Kidney epithelial cell (primary cell): ENCODE measurements at regions not wholly inside any gene's neighbourhood (a gene's known extent, or its start where the extent isn't known, plus 50 kb on each side); places are given as distances from the start of the nearest gene placed in this dataset.

Experiments
- DNase-seq: peaks from one replicate; pipeline ENCODE4 v3.0.0-alpha.2; 2010; ENCODE audit warnings: low read depth
- H3K27me3 ChIP-seq: 2 replicates; pipeline ENCODE4 v1.6.0; 2011; ENCODE audit warnings: low read length; ENCODE audit not compliant: control insufficient read depth, insufficient read depth
- H3K36me3 ChIP-seq: 2 replicates; pipeline ENCODE4 v1.5.1; 2011; ENCODE audit warnings: low read length; ENCODE audit not compliant: control insufficient read depth, insufficient read depth
- H3K4me3 ChIP-seq: 2 replicates; pipeline ENCODE4 v1.5.1; 2011; ENCODE audit warnings: low read depth, mild to moderate bottlenecking, control low read depth, low read length
- CTCF ChIP-seq: IDR thresholded peaks from 2 replicates; pipeline ENCODE4 v1.5.1; 2011; ENCODE audit warnings: mild to moderate bottlenecking, moderate library complexity, low read length, control low read depth, inconsistent platforms; ENCODE audit not compliant: insufficient read depth, poor library complexity, severe bottlenecking

DNA sequence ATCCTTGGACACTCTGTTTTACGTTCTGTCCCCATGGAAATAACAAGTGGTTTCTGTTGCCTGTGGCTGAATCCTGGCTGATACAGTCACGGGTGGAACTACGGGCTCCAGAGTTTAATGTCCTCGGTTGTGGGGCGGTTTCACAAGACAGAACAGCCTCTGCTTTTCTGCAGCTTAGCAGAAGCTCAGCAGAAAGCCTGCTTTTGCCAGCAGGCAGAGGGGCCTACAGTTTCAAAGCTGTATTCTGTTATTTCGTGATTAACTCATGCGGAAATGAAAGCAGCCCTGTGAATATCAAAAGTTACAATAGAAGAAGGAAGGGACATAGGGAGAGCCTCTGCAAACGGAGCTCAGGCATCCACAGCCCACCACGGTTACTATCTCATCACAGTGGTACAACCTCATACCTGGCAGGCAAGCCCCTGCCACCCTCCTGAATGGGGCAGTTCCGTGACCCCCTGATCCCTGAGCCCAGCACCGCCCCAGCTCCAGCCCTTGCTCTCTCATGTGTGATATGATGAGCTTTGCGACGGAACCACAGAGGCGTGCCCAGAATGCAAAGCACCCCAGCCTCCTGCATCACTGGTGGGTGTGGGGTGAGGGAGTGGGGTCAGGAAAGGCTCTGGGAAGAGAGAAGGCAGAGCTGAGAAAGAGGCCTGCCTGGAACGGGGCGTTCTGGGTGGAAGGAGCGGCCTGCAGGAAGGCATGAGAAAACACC lies 360.6 kb downstream of the BRD1 start:
- Histone ChIP-seq H3K4me3 (no peak overlapping the region), H3K36me3 (no peaks in the 10 kb centered on the region), H3K27me3 (no peaks in the 10 kb centered on the region)
- no peak for DNase-seq
- TF ChIP-seq CTCF, result no peak

- no peak for DNase-seq
- Histone ChIP-seq H3K4me3 (no peak overlapping the region), H3K27me3 (no peaks in the 10 kb centered on the region), H3K36me3 (no peaks in the 10 kb centered on the region)
- no peak for TF ChIP-seq CTCF
Observed at GRCh38 chr22:49464037-49464436, 363.6 kb downstream of the BRD1 start.

DNA sequence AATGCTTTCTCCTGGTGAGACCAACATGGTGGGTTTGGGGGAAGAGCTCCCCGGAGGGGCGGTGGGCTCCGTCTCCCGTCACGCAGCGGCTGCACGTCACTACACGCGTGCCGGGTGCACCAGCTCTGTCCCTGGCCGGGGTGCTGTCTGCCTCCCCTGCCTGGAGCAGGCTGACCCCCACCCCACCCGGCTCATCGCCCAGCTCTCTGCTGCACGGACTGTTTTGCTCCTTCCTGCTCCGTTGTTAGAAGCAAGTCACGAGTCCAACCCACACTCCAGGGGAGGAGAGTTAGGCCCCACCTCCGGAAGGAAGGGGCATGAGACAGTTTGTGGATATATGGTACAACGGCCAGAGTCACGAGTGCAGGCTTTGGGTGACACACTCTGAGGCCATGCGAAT lies 364.9 kb downstream of the BRD1 start:
- no peak overlapping the region for H3K4me3 ChIP-seq
- H3K36me3 ChIP-seq, result no peaks in the 10 kb centered on the region
- no peak for TF ChIP-seq CTCF
- no peak for DNase-seq
- H3K27me3 ChIP-seq, result no peaks in the 10 kb centered on the region

- DNase-seq, result no peak
- Histone ChIP-seq H3K4me3 (no peak overlapping the region), H3K36me3 (no peaks in the 10 kb centered on the region), H3K27me3 (no peaks in the 10 kb centered on the region)
- TF ChIP-seq CTCF, result no peak
Observed at GRCh38 chr22:49462291-49462690, 365.4 kb downstream of the BRD1 start.

- Histone ChIP-seq H3K36me3 (no peaks in the 10 kb centered on the region), H3K4me3 (no peak overlapping the region), H3K27me3 (no peaks in the 10 kb centered on the region)
- no peak for TF ChIP-seq CTCF
- no peak for DNase-seq
Observed at GRCh38 chr22:49461674-49462073, 366.0 kb downstream of the BRD1 start.

DNA sequence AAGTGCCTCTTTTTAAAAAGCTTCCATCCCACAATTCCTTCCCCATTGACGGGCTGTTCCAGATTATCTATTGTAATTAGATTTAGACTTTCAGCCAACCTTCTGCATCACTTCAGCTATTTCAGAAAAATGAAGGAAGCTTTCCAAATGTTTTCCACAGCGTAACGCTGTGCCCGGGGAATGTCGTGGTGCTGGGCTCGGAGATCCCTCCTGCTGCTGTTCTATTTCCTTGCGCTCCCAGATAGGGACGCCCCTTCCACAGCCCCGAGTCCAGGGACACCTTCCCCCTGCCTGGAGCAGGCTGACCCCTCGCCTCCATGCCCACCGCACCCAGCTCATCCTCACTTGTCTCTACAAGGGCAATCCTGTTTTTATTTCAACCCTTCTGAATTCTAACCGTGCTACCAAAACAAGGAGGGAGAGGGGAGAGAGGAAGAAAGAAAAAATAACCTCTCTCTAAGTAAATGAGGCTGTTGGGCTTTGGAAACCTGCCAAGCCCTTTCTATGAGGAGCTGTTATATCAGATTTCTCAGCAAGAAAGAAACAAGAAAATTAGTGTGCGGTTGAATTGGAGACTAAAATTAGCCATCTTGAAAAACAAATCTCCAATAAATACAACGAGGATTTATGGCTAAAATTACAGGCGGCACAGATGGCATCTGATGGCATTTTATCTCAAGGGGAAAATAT lies 366.9 kb downstream of the BRD1 start:
- no peaks in the 10 kb centered on the region for H3K36me3 ChIP-seq
- no peak for TF ChIP-seq CTCF
- DNase-seq, result no peak
- H3K27me3 ChIP-seq, result no peaks in the 10 kb centered on the region
- no peak overlapping the region for H3K4me3 ChIP-seq
